Left lung (tissue), 4 donors: ENCODE measurements at regions not wholly inside any gene's neighbourhood (a gene's known extent, or its start where the extent isn't known, plus 50 kb on each side); places are given as distances from the start of the nearest gene placed in this dataset.

Experiments used
- ATAC-seq: fragments of 200-7000 bp; cut with Tn5 transposase; one replicate; pipeline ENCODE4 v1.9.1; 2020; ENCODE audit warnings: moderate library complexity
- DNase-seq, 4 donors: peaks; one replicate each; pipeline ENCODE4 v3.0.0-alpha.2; 2013 to 2020
- H3K27ac ChIP-seq, 2 donors: fragments of 200-600 bp; sonication (generic) in 1 of 2; one replicate each; pipeline versions ENCODE4 v1.5.0 to v1.8.0; 2020 to 2021
- H3K27me3 ChIP-seq, 2 donors: fragments of 200-600 bp; sonication (generic) in 1 of 2; one replicate each; pipeline versions ENCODE4 v1.5.0 to v1.8.0; 2020 to 2021
- H3K36me3 ChIP-seq, 2 donors: fragments of 200-600 bp; sonication (generic) in 1 of 2; one replicate each; pipeline versions ENCODE4 v1.5.0 to v1.8.0; 2020 to 2021
- H3K4me1 ChIP-seq, 2 donors: fragments of 200-600 bp; one replicate each; pipeline ENCODE4 v1.8.0; 2021
- H3K4me3 ChIP-seq, 2 donors: fragments of 200-600 bp; sonication (generic) in 1 of 2; one replicate each; pipeline versions ENCODE4 v1.5.0 to v1.8.0; 2020 to 2021; ENCODE audit warnings: mild to moderate bottlenecking in 1 of 2
- H3K9me3 ChIP-seq, 2 donors: fragments of 200-600 bp; sonication (generic) in 1 of 2; one replicate each; pipeline versions ENCODE4 v1.5.0 to v1.8.0; 2020 to 2021
- CTCF ChIP-seq, 2 donors: fragments of 200-600 bp; sonication (generic) in 1 of 2; IDR thresholded peaks; one replicate each; pipeline versions ENCODE4 v1.5.0 to v1.8.0; 2021; ENCODE audit warnings: antibody characterized with exemption in 2 of 2
- intact Hi-C, 2 donors: fragments of 100-400 bp; cut with DNase I; formaldehyde crosslinking; loops; one replicate each; pipeline versions ENCODE4 v1.11.2 to v1.14.2; 2022
- donor health status: DM: no; HTN: yes; CAD: no.
- donor health status: DM: no; HTN: no; CAD: no.

DNA sequence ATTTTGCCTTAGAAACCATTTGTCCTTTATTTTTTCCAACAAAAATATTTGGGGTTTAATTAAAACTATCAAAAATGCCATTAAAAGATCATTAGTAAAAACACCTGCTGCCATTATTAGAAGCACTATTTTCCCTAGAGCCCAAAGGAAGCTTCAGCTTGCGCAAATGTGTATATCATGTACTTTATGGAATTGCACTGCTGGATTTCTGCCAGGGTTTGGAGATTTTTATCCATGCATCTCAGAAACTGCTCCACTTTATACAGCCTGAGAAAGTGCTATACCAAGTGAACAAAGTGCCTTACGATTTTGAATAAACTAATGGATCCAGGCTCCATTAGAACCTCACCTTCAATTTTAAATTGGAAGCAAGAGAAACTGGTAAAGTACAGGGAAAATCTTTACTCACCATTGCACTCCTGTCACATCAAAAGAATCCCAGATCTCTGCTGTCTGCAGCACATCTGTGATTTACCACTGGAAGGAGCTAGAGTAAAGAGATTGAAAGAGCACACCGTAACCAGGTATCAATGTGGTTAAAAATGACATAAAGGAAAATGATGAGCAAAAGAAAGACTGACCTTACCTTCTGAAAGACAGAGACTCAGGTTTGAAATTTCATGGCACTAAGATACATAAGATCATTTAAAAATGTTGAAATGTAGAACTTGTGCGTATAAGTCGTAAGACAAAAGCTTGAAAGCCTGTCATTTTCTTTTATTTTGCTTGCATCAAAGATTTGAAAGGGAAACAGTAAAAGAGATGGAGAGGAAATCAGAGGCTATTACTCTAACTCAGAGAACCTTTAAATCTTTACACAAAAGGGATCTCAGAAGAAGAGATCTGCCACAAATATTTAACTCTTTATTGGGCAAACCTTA is 678.1 kb upstream of the GOT2 start:
- H3K4me3 ChIP-seq, result no peak overlapping the region
- ATAC-seq (no peak), DNase-seq (peak in 1 of 4 donors; percentile 15)
- no peaks in the 10 kb centered on the region for H3K4me1 ChIP-seq
- peaks cover 0 to 2% of the 10 kb centered on the region in 2 donors for H3K9me3 ChIP-seq
- no peaks in the 10 kb centered on the region for H3K36me3 ChIP-seq
- no peak overlapping the region for H3K27ac ChIP-seq
- no peaks in the 10 kb centered on the region for H3K27me3 ChIP-seq
- intact Hi-C loops, result no loop called here
- no peak for TF ChIP-seq CTCF (IDR thresholded peaks at IDR 0.05)

GRCh38 chr16:59410451-59410850 is 676.3 kb upstream of the GOT2 start:
- no peak for DNase-seq
- Histone ChIP-seq H3K4me1 (no peaks in the 10 kb centered on the region), H3K27ac (no peak overlapping the region), H3K36me3 (no peaks in the 10 kb centered on the region), H3K27me3 (no peaks in the 10 kb centered on the region), H3K4me3 (no peak overlapping the region), H3K9me3 (peaks cover 0 to 2% of the 10 kb centered on the region in 2 donors)
- no peak for ATAC-seq
- no peak for TF ChIP-seq CTCF (IDR thresholded peaks at IDR 0.05)
- intact Hi-C loops, result no loop called here

DNA sequence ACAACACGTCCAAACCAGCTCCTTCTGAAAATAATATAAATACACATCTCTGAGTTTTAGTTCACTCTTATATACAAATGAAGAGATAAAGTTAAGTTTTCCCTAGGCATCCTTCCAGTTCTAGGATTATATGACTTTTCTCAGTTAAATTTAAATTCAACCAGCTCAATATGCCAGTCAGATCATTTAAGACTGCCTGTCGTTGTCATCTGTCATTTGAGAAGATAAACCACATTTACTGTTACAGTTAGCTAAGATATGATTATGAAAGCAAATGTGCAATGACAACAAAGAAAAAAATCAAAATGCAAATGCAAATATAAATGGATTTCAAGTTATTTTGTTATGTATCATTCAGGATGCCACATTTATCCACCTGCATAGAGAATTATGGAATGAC is 671.7 kb upstream of the GOT2 start:
- no peak for DNase-seq
- Histone ChIP-seq H3K4me1 (no peaks in the 10 kb centered on the region), H3K9me3 (peaks cover 0 to 2% of the 10 kb centered on the region in 2 donors), H3K27ac (no peak overlapping the region), H3K27me3 (no peaks in the 10 kb centered on the region), H3K36me3 (no peaks in the 10 kb centered on the region), H3K4me3 (no peak overlapping the region)
- no peak for ATAC-seq
- intact Hi-C loops, result no loop called here
- no peak for TF ChIP-seq CTCF (IDR thresholded peaks at IDR 0.05)

DNA sequence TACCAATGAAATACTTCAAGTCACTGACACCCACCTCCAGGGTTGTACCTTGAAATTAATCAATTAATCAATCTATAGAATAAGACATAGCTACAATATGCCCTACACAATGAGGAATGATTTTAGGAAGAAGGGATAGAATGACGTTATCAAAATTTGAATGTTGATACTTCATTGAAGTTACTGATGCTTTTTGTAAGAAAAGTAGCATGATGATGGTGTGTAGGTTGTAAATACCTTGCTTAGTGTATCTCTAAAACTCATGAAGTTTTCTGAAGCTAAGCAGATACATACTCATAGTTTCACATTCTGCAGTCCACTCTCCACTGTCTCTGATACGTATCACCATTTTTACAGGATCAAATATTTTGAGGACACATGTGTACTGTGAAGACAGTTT is 670.4 kb upstream of the GOT2 start:
- no peak for TF ChIP-seq CTCF (IDR thresholded peaks at IDR 0.05)
- intact Hi-C loops, result no loop called here
- no peak for ATAC-seq
- peaks cover 0 to 2% of the 10 kb centered on the region in 2 donors for H3K9me3 ChIP-seq
- H3K4me3 ChIP-seq, result no peak overlapping the region
- no peaks in the 10 kb centered on the region for H3K36me3 ChIP-seq
- no peak for DNase-seq
- no peaks in the 10 kb centered on the region for H3K4me1 ChIP-seq
- H3K27me3 ChIP-seq, result no peaks in the 10 kb centered on the region
- no peak overlapping the region for H3K27ac ChIP-seq

- intact Hi-C loops, result no loop called here
- Histone ChIP-seq H3K4me3 (no peak overlapping the region), H3K9me3 (no peaks in the 10 kb centered on the region), H3K27me3 (no peaks in the 10 kb centered on the region), H3K36me3 (no peaks in the 10 kb centered on the region), H3K4me1 (no peaks in the 10 kb centered on the region), H3K27ac (no peak overlapping the region)
- TF ChIP-seq CTCF (IDR thresholded peaks at IDR 0.05), result no peak
- no peak for DNase-seq
- no peak for ATAC-seq
Observed at GRCh38 chr16:59400830-59401229, 666.7 kb upstream of the GOT2 start.
